IgD-negative memory B cell (primary cell): ENCODE measurements at regions not wholly inside any gene's neighbourhood (a gene's known extent, or its start where the extent isn't known, plus 50 kb on each side); places are given as distances from the start of the nearest gene placed in this dataset.

Experiments used
- H3K27ac Mint-ChIP-seq, 3 donors: one replicate each; pipeline ENCODE4 v1.8.0; 2020 to 2022; ENCODE audit warnings: mild to moderate bottlenecking in 3 of 3, mixed read lengths in 3 of 3, moderate library complexity in 1 of 3
- H3K27me3 Mint-ChIP-seq: one replicate; pipeline ENCODE4 v1.8.0; 2021; ENCODE audit warnings: mixed read lengths
- H3K36me3 Mint-ChIP-seq: one replicate; pipeline ENCODE4 v1.8.0; 2020; ENCODE audit warnings: mild to moderate bottlenecking, mixed read lengths
- H3K4me1 Mint-ChIP-seq, 3 donors: one replicate each; pipeline ENCODE4 v1.8.0; 2020 to 2022; ENCODE audit warnings: mixed read lengths in 3 of 3, mild to moderate bottlenecking in 1 of 3
- H3K4me3 Mint-ChIP-seq, 4 donors: one replicate each; pipeline ENCODE4 v1.8.0; 2020 to 2022; ENCODE audit warnings: mild to moderate bottlenecking in 4 of 4, mixed read lengths in 4 of 4, moderate library complexity in 3 of 4
- H3K9me3 Mint-ChIP-seq, 3 donors: one replicate each; pipeline ENCODE4 v1.8.0; 2020 to 2021; ENCODE audit warnings: mixed read lengths in 3 of 3, mild to moderate bottlenecking in 1 of 3

DNA sequence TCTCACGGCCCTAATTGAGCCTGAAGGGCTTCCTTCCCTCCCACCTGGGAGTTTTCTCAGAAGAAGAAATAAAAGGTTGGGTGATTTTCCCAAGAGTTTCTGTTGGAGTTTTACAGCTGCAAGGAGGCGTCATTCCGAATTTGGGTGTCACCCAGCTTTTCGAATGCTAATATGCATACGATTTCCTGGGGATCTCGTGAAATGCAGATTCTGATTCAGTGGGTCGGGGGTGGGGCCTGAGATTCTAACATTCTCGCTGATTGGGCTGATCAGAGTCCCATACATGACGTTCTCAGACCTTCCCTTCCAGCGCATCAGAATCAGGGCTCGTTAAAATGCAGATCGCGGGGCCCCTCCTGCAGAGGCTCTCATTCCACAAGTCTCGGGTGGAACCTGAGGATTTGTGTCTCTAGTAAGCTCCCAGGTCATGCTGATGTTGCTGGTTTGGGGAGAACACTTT, 125.8 kb upstream of the STX18 start:
- H3K4me1 Mint-ChIP-seq, result peaks cover 0 to 2% (median 0%) of the 10 kb centered on the region in 3 donors
- peaks cover 10% of the 10 kb centered on the region for H3K36me3 Mint-ChIP-seq
- H3K27ac Mint-ChIP-seq, result no peak overlapping the region
- no peak overlapping the region for H3K4me3 Mint-ChIP-seq
- no peaks in the 10 kb centered on the region for H3K9me3 Mint-ChIP-seq
- no peaks in the 10 kb centered on the region for H3K27me3 Mint-ChIP-seq

GRCh38 chr4:4666693-4667621, 125.1 kb upstream of the STX18 start:
- Mint-ChIP-seq H3K27ac (no peak overlapping the region), H3K4me1 (peaks cover 0 to 5% (median 0%) of the 10 kb centered on the region in 3 donors), H3K4me3 (no peak overlapping the region), H3K36me3 (peaks cover 10% of the 10 kb centered on the region), H3K27me3 (no peaks in the 10 kb centered on the region), H3K9me3 (no peaks in the 10 kb centered on the region)

- Mint-ChIP-seq H3K27ac (peak overlapping the region in 1 of 3 donors; percentile 93), H3K4me3 (no peak overlapping the region), H3K4me1 (peaks cover 0 to 5% (median 0%) of the 10 kb centered on the region in 3 donors), H3K27me3 (no peaks in the 10 kb centered on the region), H3K36me3 (peaks cover 10% of the 10 kb centered on the region), H3K9me3 (no peaks in the 10 kb centered on the region)
Observed at GRCh38 chr4:4666187-4666586, 124.3 kb upstream of the STX18 start.

- Mint-ChIP-seq H3K27me3 (no peaks in the 10 kb centered on the region), H3K4me3 (no peak overlapping the region), H3K27ac (no peak overlapping the region), H3K9me3 (no peaks in the 10 kb centered on the region), H3K36me3 (peaks cover 12% of the 10 kb centered on the region), H3K4me1 (peaks cover 0 to 2% (median 0%) of the 10 kb centered on the region in 3 donors)
Observed at GRCh38 chr4:4664234-4664633, 122.4 kb upstream of the STX18 start.

GRCh38 chr4:4663028-4663427, 121.2 kb upstream of the STX18 start:
- Mint-ChIP-seq H3K4me3 (no peak overlapping the region), H3K27ac (no peak overlapping the region), H3K27me3 (no peaks in the 10 kb centered on the region), H3K36me3 (peaks cover 12% of the 10 kb centered on the region), H3K9me3 (no peaks in the 10 kb centered on the region), H3K4me1 (peaks cover 0 to 2% (median 0%) of the 10 kb centered on the region in 3 donors)

GRCh38 chr4:4662230-4662629, 120.4 kb upstream of the STX18 start:
- Mint-ChIP-seq H3K9me3 (peaks cover 0 to 5% (median 0%) of the 10 kb centered on the region in 3 donors), H3K27ac (no peak overlapping the region), H3K4me1 (peaks cover 0 to 2% (median 0%) of the 10 kb centered on the region in 3 donors), H3K36me3 (peaks cover 15% of the 10 kb centered on the region), H3K4me3 (no peak overlapping the region), H3K27me3 (no peaks in the 10 kb centered on the region)

- Mint-ChIP-seq H3K4me1 (peaks cover 0 to 2% (median 0%) of the 10 kb centered on the region in 3 donors), H3K4me3 (no peak overlapping the region), H3K36me3 (peaks cover 14% of the 10 kb centered on the region), H3K9me3 (peaks cover 0 to 5% (median 0%) of the 10 kb centered on the region in 3 donors), H3K27me3 (no peaks in the 10 kb centered on the region), H3K27ac (no peak overlapping the region)
Observed at GRCh38 chr4:4659871-4660651, 118.2 kb upstream of the STX18 start.

DNA sequence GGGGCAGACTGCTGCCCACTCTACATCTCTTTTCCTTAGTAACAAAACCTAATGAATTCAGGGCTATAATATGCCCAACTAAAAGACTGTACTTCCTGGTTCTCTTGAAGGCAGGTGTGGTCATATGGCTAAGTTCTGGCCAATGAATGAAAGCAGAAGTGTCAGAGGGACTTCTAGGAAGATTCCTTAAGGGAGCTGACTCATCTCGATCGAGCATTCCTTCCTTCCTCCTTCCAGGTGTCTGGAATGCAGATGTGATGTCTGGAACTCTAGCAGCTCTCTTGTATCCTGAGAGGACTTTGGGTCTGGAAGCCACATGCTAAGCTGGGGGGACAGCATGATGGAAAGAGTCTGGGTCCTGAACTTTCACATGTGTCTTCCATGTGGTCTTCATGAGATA, 116.2 kb upstream of the STX18 start:
- Mint-ChIP-seq H3K4me3 (no peak overlapping the region), H3K4me1 (peaks cover 0 to 2% (median 0%) of the 10 kb centered on the region in 3 donors), H3K9me3 (peaks cover 0 to 5% (median 0%) of the 10 kb centered on the region in 3 donors), H3K27ac (peak overlapping the region in 1 of 3 donors; percentile 29), H3K27me3 (no peaks in the 10 kb centered on the region), H3K36me3 (peaks cover 8% of the 10 kb centered on the region)

DNA sequence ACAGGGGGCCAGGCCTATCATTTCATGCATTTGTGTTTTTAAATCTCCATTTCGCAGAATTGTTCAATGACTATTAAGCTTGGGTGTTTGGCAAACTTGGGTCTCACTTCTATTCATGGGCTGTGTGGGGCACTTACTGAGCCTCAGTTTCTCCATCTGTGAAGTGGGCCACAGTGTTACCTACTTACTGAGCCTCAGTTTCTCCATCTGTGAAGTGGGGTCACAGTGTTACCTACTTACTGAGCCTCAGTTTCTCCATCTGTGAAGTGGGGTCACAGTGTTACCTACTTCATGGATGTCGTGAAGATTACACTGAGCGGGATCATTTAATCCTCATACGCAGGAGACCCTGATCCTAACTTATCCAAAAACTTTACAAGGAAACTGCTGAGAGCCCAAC, 115.1 kb upstream of the STX18 start:
- H3K27me3 Mint-ChIP-seq, result no peaks in the 10 kb centered on the region
- H3K4me3 Mint-ChIP-seq, result no peak overlapping the region
- H3K4me1 Mint-ChIP-seq, result no peaks in the 10 kb centered on the region
- H3K36me3 Mint-ChIP-seq, result peaks cover 11% of the 10 kb centered on the region
- peaks cover 0 to 5% (median 0%) of the 10 kb centered on the region in 3 donors for H3K9me3 Mint-ChIP-seq
- no peak overlapping the region for H3K27ac Mint-ChIP-seq

DNA sequence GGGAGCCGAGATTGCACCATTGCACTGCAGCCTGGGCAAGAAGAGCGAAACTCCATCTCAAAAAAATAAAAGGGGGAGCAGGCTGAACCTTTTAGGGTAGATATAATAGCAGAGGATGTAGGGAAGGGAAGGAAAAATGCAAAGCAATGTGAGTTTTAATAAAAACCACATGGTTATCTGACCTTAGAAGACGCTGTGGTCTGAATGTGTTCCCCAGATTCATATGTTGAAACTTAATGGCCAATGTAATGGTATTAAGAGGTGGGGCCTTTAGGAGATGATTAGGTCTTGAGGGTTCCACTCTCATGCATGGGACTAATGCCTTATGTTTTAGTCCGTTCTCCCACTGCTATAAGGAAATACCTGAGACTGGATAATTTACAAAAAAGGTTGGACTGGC, 114.1 kb upstream of the STX18 start:
- H3K4me1 Mint-ChIP-seq, result no peaks in the 10 kb centered on the region
- H3K27ac Mint-ChIP-seq, result no peak overlapping the region
- peaks cover 0 to 5% (median 0%) of the 10 kb centered on the region in 3 donors for H3K9me3 Mint-ChIP-seq
- no peaks in the 10 kb centered on the region for H3K27me3 Mint-ChIP-seq
- peaks cover 9% of the 10 kb centered on the region for H3K36me3 Mint-ChIP-seq
- no peak overlapping the region for H3K4me3 Mint-ChIP-seq

- no peak overlapping the region for H3K27ac Mint-ChIP-seq
- H3K4me1 Mint-ChIP-seq, result no peaks in the 10 kb centered on the region
- H3K36me3 Mint-ChIP-seq, result peaks cover 11% of the 10 kb centered on the region
- no peak overlapping the region for H3K4me3 Mint-ChIP-seq
- peaks cover 0 to 5% (median 0%) of the 10 kb centered on the region in 3 donors for H3K9me3 Mint-ChIP-seq
- H3K27me3 Mint-ChIP-seq, result no peaks in the 10 kb centered on the region
Observed at GRCh38 chr4:4655011-4655410, 113.2 kb upstream of the STX18 start.

DNA sequence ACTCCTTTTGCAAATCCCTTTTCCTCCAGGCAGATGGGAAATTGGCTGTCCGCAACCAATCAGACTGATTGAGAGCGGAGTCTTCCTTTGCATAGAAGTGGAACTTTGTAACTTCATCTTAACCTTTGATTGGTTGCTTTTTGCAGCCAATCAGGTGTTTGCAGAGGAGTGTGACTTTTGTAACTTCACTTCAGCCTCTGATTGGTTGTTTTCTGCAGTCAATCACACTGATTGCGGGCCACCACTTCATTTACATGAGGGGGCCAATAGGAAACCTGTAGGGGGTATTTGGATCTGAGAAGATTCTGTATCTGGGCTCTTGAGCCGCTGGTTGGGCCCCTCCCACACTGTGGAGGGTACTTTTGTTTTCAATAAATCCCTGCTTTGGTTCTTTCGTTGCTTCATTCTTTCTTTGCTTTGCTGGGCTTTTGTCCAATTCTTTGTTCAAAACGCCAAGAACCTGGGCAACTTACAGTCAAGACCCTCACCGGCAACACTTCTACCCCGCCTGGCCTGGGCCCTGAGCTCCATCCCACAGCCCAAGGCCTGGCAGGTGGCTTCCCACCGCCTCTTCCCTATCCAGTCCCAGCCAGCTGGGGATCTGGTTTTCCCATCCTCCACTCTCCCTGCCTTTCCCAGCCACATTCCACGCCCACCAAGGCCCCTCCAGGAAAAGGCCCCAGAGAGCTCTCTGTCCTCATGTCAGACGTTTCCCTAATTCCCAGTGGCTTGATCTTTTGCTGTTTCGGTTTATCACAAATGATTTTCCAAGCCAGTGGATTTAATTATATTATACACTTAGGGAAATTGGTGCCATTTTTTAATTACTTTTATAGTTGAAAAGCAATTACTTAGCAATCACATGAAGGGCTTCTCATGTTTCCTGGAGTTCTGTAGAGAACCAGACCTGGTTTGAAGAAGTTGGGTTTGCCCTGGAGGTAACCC, 110.2 kb upstream of the STX18 start:
- H3K9me3 Mint-ChIP-seq, result no peaks in the 10 kb centered on the region
- H3K27me3 Mint-ChIP-seq, result no peaks in the 10 kb centered on the region
- peaks cover 10% of the 10 kb centered on the region for H3K36me3 Mint-ChIP-seq
- no peak overlapping the region for H3K4me3 Mint-ChIP-seq
- no peaks in the 10 kb centered on the region for H3K4me1 Mint-ChIP-seq
- H3K27ac Mint-ChIP-seq, result peak overlapping the region in 1 of 3 donors; percentile 89

GRCh38 chr4:4647041-4647440, 105.2 kb upstream of the STX18 start:
- Mint-ChIP-seq H3K27ac (no peak overlapping the region), H3K4me1 (no peaks in the 10 kb centered on the region), H3K4me3 (no peak overlapping the region), H3K9me3 (no peaks in the 10 kb centered on the region), H3K27me3 (no peaks in the 10 kb centered on the region), H3K36me3 (peaks cover 6% of the 10 kb centered on the region)

DNA sequence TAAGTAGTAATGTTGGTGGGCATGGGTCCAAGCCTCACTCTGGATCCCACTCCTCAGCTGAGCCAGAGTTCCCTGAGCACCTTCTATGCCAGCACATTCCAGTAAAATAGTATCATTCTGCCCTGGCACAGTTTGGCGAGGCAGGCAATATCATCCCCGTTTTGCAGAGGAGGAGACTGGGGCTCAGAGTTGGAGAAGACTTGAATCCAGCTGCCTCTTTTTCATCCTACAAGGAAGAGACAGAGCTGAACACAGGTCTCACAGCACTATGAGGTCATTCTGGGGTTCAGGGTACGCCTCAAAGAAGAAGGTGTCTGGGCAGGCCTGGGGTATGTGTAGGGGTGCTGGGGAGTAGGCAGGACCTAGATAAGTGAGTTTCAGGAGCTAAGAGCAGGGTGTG, 103.9 kb upstream of the STX18 start:
- H3K9me3 Mint-ChIP-seq, result no peaks in the 10 kb centered on the region
- peak overlapping the region in 1 of 3 donors; percentile 59 for H3K27ac Mint-ChIP-seq
- no peaks in the 10 kb centered on the region for H3K4me1 Mint-ChIP-seq
- no peaks in the 10 kb centered on the region for H3K27me3 Mint-ChIP-seq
- no peak overlapping the region for H3K4me3 Mint-ChIP-seq
- H3K36me3 Mint-ChIP-seq, result peaks cover 6% of the 10 kb centered on the region
